ENCODE measurements at regions not wholly inside any gene's neighbourhood (a gene's known extent, or its start where the extent isn't known, plus 50 kb on each side); places are given as distances from the start of the nearest gene placed in this dataset.

DNA sequence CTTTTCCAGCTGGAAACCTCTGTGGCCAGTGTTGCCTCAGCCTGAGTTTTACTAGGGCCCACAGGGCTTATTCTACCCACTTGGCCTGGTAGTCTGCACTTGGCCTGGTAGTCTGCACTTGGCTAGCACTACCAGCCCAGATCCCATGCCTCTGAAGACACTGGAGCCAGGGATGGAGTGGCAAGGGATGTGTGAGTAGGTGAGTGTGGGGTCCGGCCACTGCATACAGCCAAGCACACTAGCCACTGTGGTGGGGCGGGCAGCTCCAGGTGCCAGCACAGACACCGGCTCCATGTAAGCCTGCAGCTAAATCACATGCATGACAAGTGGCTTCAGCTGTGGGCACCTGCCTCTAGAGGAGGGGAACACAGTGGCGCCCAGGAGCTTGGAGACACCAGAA, 63.4 kb upstream of the NAV3 start:
- TF ChIP-seq, protein P1, sequence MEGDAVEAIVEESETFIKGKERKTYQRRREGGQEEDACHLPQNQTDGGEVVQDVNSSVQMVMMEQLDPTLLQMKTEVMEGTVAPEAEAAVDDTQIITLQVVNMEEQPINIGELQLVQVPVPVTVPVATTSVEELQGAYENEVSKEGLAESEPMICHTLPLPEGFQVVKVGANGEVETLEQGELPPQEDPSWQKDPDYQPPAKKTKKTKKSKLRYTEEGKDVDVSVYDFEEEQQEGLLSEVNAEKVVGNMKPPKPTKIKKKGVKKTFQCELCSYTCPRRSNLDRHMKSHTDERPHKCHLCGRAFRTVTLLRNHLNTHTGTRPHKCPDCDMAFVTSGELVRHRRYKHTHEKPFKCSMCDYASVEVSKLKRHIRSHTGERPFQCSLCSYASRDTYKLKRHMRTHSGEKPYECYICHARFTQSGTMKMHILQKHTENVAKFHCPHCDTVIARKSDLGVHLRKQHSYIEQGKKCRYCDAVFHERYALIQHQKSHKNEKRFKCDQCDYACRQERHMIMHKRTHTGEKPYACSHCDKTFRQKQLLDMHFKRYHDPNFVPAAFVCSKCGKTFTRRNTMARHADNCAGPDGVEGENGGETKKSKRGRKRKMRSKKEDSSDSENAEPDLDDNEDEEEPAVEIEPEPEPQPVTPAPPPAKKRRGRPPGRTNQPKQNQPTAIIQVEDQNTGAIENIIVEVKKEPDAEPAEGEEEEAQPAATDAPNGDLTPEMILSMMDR (conservative IDR thresholded peaks at IDR 0.05) = no peak
- no peak overlapping the region for H2BK20ac ChIP-seq (ENCODE audit: low read depth, low read length, poor library complexity, severe bottlenecking)

More for the DNA sequence above, 63.4 kb upstream of the NAV3 start:
- no peaks in the 10 kb centered on the region for H3K9me3 ChIP-seq (ENCODE audit: control insufficient read depth, low read depth, low read length)
- Mint-ChIP-seq H3K27me3 (ENCODE audit: low read depth) (no peaks in the 10 kb centered on the region), H3K9me3 (no peaks in the 10 kb centered on the region), H3K27ac (no peak overlapping the region), H3K36me3 (ENCODE audit: insufficient read depth in 1 of 3, low read depth in 3 of 3) (peaks cover 0 to 2% (median 0%) of the 10 kb centered on the region in 3 experiments; a peak in 2 of 7 replicates), H3K4me3 (no peak overlapping the region), H3K4me1 (peaks cover 5% of the 10 kb centered on the region in 2 experiments)
- H2BK120ac ChIP-seq (ENCODE audit: low read depth, low read length, poor library complexity, severe bottlenecking) = no peak overlapping the region
- H3K79me1 ChIP-seq (ENCODE audit: insufficient read depth, low read depth, low read length, poor library complexity, severe bottlenecking) = no peaks in the 10 kb centered on the region
- H2BK5ac ChIP-seq (ENCODE audit: insufficient read length, low read length) = no peak overlapping the region
- WGBS (ENCODE audit: extremely low coverage, insufficient read length, low lambda C conversion rate) = no CpG with 5 or more reads among the region's 4 CpGs
- DNase-seq = no peak
- no peak overlapping the region for H3K23ac ChIP-seq (ENCODE audit: insufficient read length, low read depth, low read length)
- H2BK12ac ChIP-seq (ENCODE audit: insufficient read length, low read depth, low read length) = no peak overlapping the region
- H3K4me2 ChIP-seq (ENCODE audit: insufficient read depth, insufficient read length, low read length) = no peak overlapping the region
- H3T11ph ChIP-seq (ENCODE audit: low read length) = no peak overlapping the region
- H3K18ac ChIP-seq (ENCODE audit: insufficient read length, low read depth, low read length) = no peak overlapping the region
- H3K4ac ChIP-seq (ENCODE audit: low read depth, low read length) = no peak overlapping the region
- no peak overlapping the region for H2AK5ac ChIP-seq (ENCODE audit: insufficient read length, low read length)
- no peak overlapping the region for H2AFZ ChIP-seq (ENCODE audit: low read length)
- no peaks in the 10 kb centered on the region for H3K27me3 ChIP-seq (ENCODE audit: insufficient read depth, low read length)
- H4K8ac ChIP-seq (replicated peaks; ENCODE audit: insufficient read length, low read depth, low read length) = no peak overlapping the region
- no peak overlapping the region for H3K9ac ChIP-seq (ENCODE audit: extremely low read depth, insufficient read length, low read length)
- H3K23me2 ChIP-seq (ENCODE audit: insufficient read length, low read depth, low read length, poor library complexity, severe bottlenecking) = no peaks in the 10 kb centered on the region
- H3K27ac ChIP-seq (ENCODE audit: insufficient read length, low read depth, low read length) = no peak overlapping the region
- H3K14ac ChIP-seq (ENCODE audit: insufficient read depth, low read length) = no peak overlapping the region
- no peak overlapping the region for H4K91ac ChIP-seq (ENCODE audit: insufficient read length, low read depth, low read length)
- H2BK15ac ChIP-seq (ENCODE audit: low read depth, low read length) = no peak overlapping the region
- no peak overlapping the region for H4K5ac ChIP-seq (ENCODE audit: insufficient read length, low read depth, low read length)
- no peaks in the 10 kb centered on the region for H3K4me1 ChIP-seq (ENCODE audit: insufficient read depth, low read length)
- no peak overlapping the region for H3K56ac ChIP-seq (ENCODE audit: insufficient read length, low read depth, low read length)
- no peaks in the 10 kb centered on the region for H3K79me2 ChIP-seq (ENCODE audit: insufficient read depth, low read length)
- H4K20me1 ChIP-seq (ENCODE audit: control insufficient read depth, insufficient read depth, insufficient read length) = no peaks in the 10 kb centered on the region
